K562 (cell line): ENCODE measurements at regions not wholly inside any gene's neighbourhood (a gene's known extent, or its start where the extent isn't known, plus 50 kb on each side); places are given as distances from the start of the nearest gene placed in this dataset.

Source experiments
- ATAC-seq: fragments of 200-7000 bp; cut with Tn5 transposase; 3 replicates; pipeline ENCODE4 v1.9.1; 2020; ENCODE audit warnings: moderate library complexity
- BruUV-seq: library from RNA; stranded (reverse); fragments of 400-500 nt; replicated peaks from 2 replicates; lab custom pipeline; 2021; lab: Mats Ljungman, UMichigan
- CTCF ChIA-PET: fragments of 300-600 bp; formaldehyde crosslinking; extraction: SDS; loops from one replicate; lab custom pipeline; 2021; ENCODE audit warnings: low intra/inter-chr PET ratio; lab: Yijun Ruan, JAX
- POLR2A ChIA-PET: fragments of 300-600, 350-650 bp; sonication (Branson Sonifier 250); formaldehyde crosslinking; extraction: SDS; loops from one replicate; lab custom pipeline; 2021; ENCODE audit warnings: antibody characterized with exemption, inconsistent platforms; lab: Yijun Ruan, JAX
- DNase-seq, 4 experiments: peaks; one replicate each; pipeline versions ENCODE4 v3.0.0 to v3.0.0-alpha.2; 2011 to 2018; ENCODE audit warnings: low spot score in 3 of 4, mixed read lengths in 3 of 4; ENCODE audit errors: extremely low read depth in 1 of 4
- FAIRE-seq: peaks from 2 replicates; lab custom pipeline; 2011; peaks lifted over from hg19 to GRCh38; lab: Jason Lieb, UNC
- H2AFZ ChIP-seq: 2 replicates; pipeline ENCODE4 v1.6.0; 2011; ENCODE audit warnings: low read depth, low read length, control low read depth, inconsistent platforms
- H3K27ac ChIP-seq: fragments of 200-600 bp; 3 replicates; pipeline ENCODE4 v1.8.0; 2011; ENCODE audit warnings: low read depth, mild to moderate bottlenecking, control low read depth, inconsistent platforms, low read length, moderate library complexity, mixed read lengths; ENCODE audit errors: extremely low read depth
- H3K27me3 ChIP-seq, 2 experiments: fragments of 300-600 bp in 1 of 2; 2 replicates in 1 of 2; 3 replicates in 1 of 2; pipeline versions ENCODE4 v1.6.0 to v1.8.0; 2011; ENCODE audit warnings: inconsistent platforms in 2 of 2, low read length in 2 of 2, mild to moderate bottlenecking in 1 of 2, mixed read lengths in 1 of 2, moderate library complexity in 1 of 2; ENCODE audit not compliant: control insufficient read depth in 2 of 2, insufficient read depth in 2 of 2
- H3K36me3 ChIP-seq: fragments of 300-600 bp; 3 replicates; pipeline ENCODE4 v1.8.0; 2011; ENCODE audit warnings: mild to moderate bottlenecking, low read length, inconsistent platforms; ENCODE audit not compliant: control insufficient read depth, insufficient read depth
- H3K4me1 ChIP-seq, 2 experiments: fragments of 200-600 bp in 1 of 2; replicated peaks in 1 of 2; 2 replicates in 1 of 2; 3 replicates in 1 of 2; pipeline versions ENCODE4 v1.5.1 to v1.8.0; 2011; ENCODE audit warnings: inconsistent platforms in 2 of 2, low read length in 2 of 2, mild to moderate bottlenecking in 1 of 2, mixed read lengths in 1 of 2, moderate library complexity in 1 of 2; ENCODE audit not compliant: control insufficient read depth in 2 of 2, insufficient read depth in 2 of 2
- H3K4me2 ChIP-seq: 2 replicates; pipeline ENCODE4 v1.6.1; 2011; ENCODE audit warnings: low read length, control low read depth, inconsistent platforms, mixed read lengths; ENCODE audit not compliant: insufficient read depth
- H3K4me3 ChIP-seq: fragments of 200-600 bp; sonication (generic), shearing (Covaris generic); 2 replicates; pipeline ENCODE4 v1.5.1; 2016; ENCODE audit warnings: control low read depth, inconsistent platforms
- H3K79me2 ChIP-seq: fragments of 200-600 bp; 3 replicates; pipeline ENCODE4 v1.8.0; 2011; ENCODE audit warnings: low read length, inconsistent platforms; ENCODE audit not compliant: control insufficient read depth, insufficient read depth
- H3K9ac ChIP-seq, 2 experiments: 2 replicates each; pipeline versions ENCODE4 v1.6.0 to v1.6.1; 2011; ENCODE audit warnings: low read depth in 2 of 2, low read length in 2 of 2, control low read depth in 1 of 2, inconsistent platforms in 1 of 2, mild to moderate bottlenecking in 1 of 2, mixed read lengths in 1 of 2; ENCODE audit not compliant: insufficient read depth in 1 of 2
- H3K9me1 ChIP-seq: one replicate; pipeline ENCODE4 v1.6.0; 2011; ENCODE audit warnings: inconsistent platforms, mild to moderate bottlenecking, low read length, moderate library complexity; ENCODE audit not compliant: control insufficient read depth, insufficient read depth
- H3K9me3 ChIP-seq: replicated peaks from 2 replicates; pipeline ENCODE4 v1.5.1; 2011; ENCODE audit warnings: low read depth, low read length, inconsistent platforms; ENCODE audit not compliant: control insufficient read depth, insufficient read depth
- H4K20me1 ChIP-seq: replicated peaks from 2 replicates; pipeline ENCODE4 v1.6.1; 2011; ENCODE audit warnings: low read length, inconsistent platforms, mixed read lengths; ENCODE audit not compliant: control insufficient read depth, insufficient read depth
- ADNP ChIP-seq: fragments of 200-800 bp; sonication (Bioruptor generic); IDR thresholded peaks from 2 replicates; pipeline ENCODE4 v1.6.1; 2016; ENCODE audit warnings: missing genetic modification characterization, missing compliant biosample characterization
- HMGN3 ChIP-seq: IDR thresholded peaks from 2 replicates; pipeline ENCODE4 v1.6.1; 2011; ENCODE audit warnings: borderline replicate concordance, low read depth, mild to moderate bottlenecking, mixed read lengths, low read length; ENCODE audit not compliant: insufficient read length; ENCODE audit errors: extremely low read depth
- KHSRP ChIP-seq: fragments of 450-650 bp; IDR thresholded peaks from 2 replicates; pipeline ENCODE4 v1.6.1; 2017
- MEF2A ChIP-seq: IDR thresholded peaks from 2 replicates; pipeline ENCODE4 v1.6.1; 2011; ENCODE audit warnings: low read depth, mild to moderate bottlenecking, low read length, moderate library complexity; ENCODE audit not compliant: control insufficient read depth
- MTA1 ChIP-seq: fragments of 450-650 bp; IDR thresholded peaks from 2 replicates; pipeline ENCODE4 v1.6.1; 2017; ENCODE audit warnings: borderline replicate concordance
- NONO ChIP-seq, 2 experiments: fragments of 200-400 bp in 1 of 2; fragments of 450-650 bp in 1 of 2; formaldehyde crosslinking in 1 of 2; IDR thresholded peaks; 2 replicates each; pipeline ENCODE4 v1.6.1; 2017; ENCODE audit warnings: low read depth in 2 of 2, mild to moderate bottlenecking in 2 of 2, moderate library complexity in 2 of 2, low read length in 1 of 2
- POLR2AphosphoS5 ChIP-seq: IDR thresholded peaks from 2 replicates; pipeline ENCODE4 v1.6.1; 2011; ENCODE audit warnings: mild to moderate bottlenecking, low read depth, low read length, moderate library complexity; ENCODE audit not compliant: control insufficient read depth, insufficient read depth
- TARDBP ChIP-seq: fragments of 450-650 bp; IDR thresholded peaks from 2 replicates; pipeline ENCODE4 v1.6.1; 2016
- TCF7 ChIP-seq: sonication (generic); IDR thresholded peaks from 2 replicates; pipeline ENCODE4 v1.6.1; 2016; ENCODE audit warnings: antibody characterized with exemption, borderline replicate concordance
- ZNF445 ChIP-seq: fragments of 250-450 bp; sonication (Bioruptor Pico); IDR thresholded peaks from 2 replicates; pipeline ENCODE4 v1.4.0; 2020; ENCODE audit warnings: low read depth, mild to moderate bottlenecking, moderate library complexity
- WGBS: fragments of 100-300 bp; shearing (Covaris generic); methylation state at CpG from one replicate; pipeline ENCODE4 v1.1.6; 2016; ENCODE audit warnings: low coverage, mixed read lengths; ENCODE audit not compliant: insufficient coverage; ENCODE audit errors: missing lambda C conversion rate; 5-methylcytosine and 5-hydroxymethylcytosine counted together
- in situ Hi-C: fragments of 300-500 bp; cut with MboI; formaldehyde crosslinking; loops from 4 replicates; pipeline ENCODE4 v1.15.0; 2018; ENCODE audit warnings: inconsistent platforms, mixed read lengths
- intact Hi-C: fragments of 100-400 bp; cut with micrococcal nuclease; formaldehyde crosslinking; loops from 2 replicates; pipeline ENCODE4 v1.14.2; 2022

GRCh38 chr9:102778746-102779145 lies 216.4 kb upstream of the CYLC2 start:
- H3K9me1 ChIP-seq = no peaks in the 10 kb centered on the region
- no peak for ATAC-seq
- DNase-seq = no peak
- H4K20me1 ChIP-seq = no peaks in the 10 kb centered on the region
- H3K4me1 ChIP-seq = no peaks in the 10 kb centered on the region
- no peak overlapping the region for H3K4me3 ChIP-seq
- TF ChIP-seq ZNF445 (CRISPR knock-in tag) (no peak), HMGN3 (no peak), NONO (IDR thresholded peaks at IDR 0.05; ENCODE audit: low read depth in 2 of 2, low read length in 1 of 2) (no peak), ADNP (tag) (no peak), MTA1 (no peak), TARDBP (no peak), MEF2A (no peak), TCF7 (no peak), KHSRP (no peak), POLR2AphosphoS5 (no peak)
- TF ChIP-seq, all 486 proteins: peak for 0
- POLR2A ChIA-PET = no interaction called here
- intact Hi-C loops = no loop called here
- no peak for FAIRE-seq
- no peaks in the 10 kb centered on the region for H3K79me2 ChIP-seq
- H3K4me2 ChIP-seq = no peak overlapping the region
- no peaks in the 10 kb centered on the region for H3K36me3 ChIP-seq
- WGBS = 0% methylated on average over 4 of the region's 4 CpGs
- in situ Hi-C loops = no loop called here
- no peaks in the 10 kb centered on the region for H3K27me3 ChIP-seq
- H2AFZ ChIP-seq = no peak overlapping the region
- H3K27ac ChIP-seq = no peak overlapping the region
- no peak overlapping the region for H3K9ac ChIP-seq
- no TSS peak for BruUV-seq
- CTCF ChIA-PET = no interaction called here
- no peaks in the 10 kb centered on the region; the same call in 1 of the 2 replicates for H3K9me3 ChIP-seq
